NCI-H1694 (cell line): ENCODE measurements at regions not wholly inside any gene's neighbourhood (a gene's known extent, or its start where the extent isn't known, plus 50 kb on each side); places are given as distances from the start of the nearest gene placed in this dataset.

Experiments used
- DNase-seq: peaks from one replicate; lab custom pipeline; 2025; lab: John Stamatoyannopoulos, UW

GRCh38 chr20:40390654-40391053 lies 298.4 kb downstream of the MAFB start:
- no peak for DNase-seq

- no peak for DNase-seq
Observed at GRCh38 chr20:40370800-40371199, 318.2 kb downstream of the MAFB start.

GRCh38 chr20:40368876-40369275 lies 320.2 kb downstream of the MAFB start:
- no peak for DNase-seq

GRCh38 chr20:40361916-40362315 lies 327.1 kb downstream of the MAFB start:
- no peak for DNase-seq

GRCh38 chr20:40359131-40359912 lies 329.7 kb downstream of the MAFB start:
- DNase-seq = no peak

- DNase-seq = no peak
Observed at GRCh38 chr20:40354880-40355279, 334.2 kb downstream of the MAFB start.

- DNase-seq = no peak
Observed at GRCh38 chr20:40343390-40343789, 345.6 kb downstream of the MAFB start.

GRCh38 chr20:40341561-40341960 lies 347.5 kb downstream of the MAFB start:
- DNase-seq = no peak

- DNase-seq = no peak
Observed at GRCh38 chr20:40339661-40340449, 349.2 kb downstream of the MAFB start.

- no peak for DNase-seq
Observed at GRCh38 chr20:40336533-40336932, 352.5 kb downstream of the MAFB start.

- DNase-seq = no peak
Observed at GRCh38 chr20:40335901-40336351, 353.1 kb downstream of the MAFB start.

- no peak for DNase-seq
Observed at GRCh38 chr20:40335437-40335836, 353.6 kb downstream of the MAFB start.

GRCh38 chr20:40333591-40333990 lies 355.4 kb downstream of the MAFB start:
- no peak for DNase-seq

- DNase-seq = no peak
Observed at GRCh38 chr20:40331807-40332560, 357.1 kb downstream of the MAFB start.

- no peak for DNase-seq
Observed at GRCh38 chr20:40331249-40331648, 357.8 kb downstream of the MAFB start.

GRCh38 chr20:40329321-40329720 lies 359.7 kb downstream of the MAFB start:
- no peak for DNase-seq

GRCh38 chr20:40326784-40327183 lies 362.3 kb downstream of the MAFB start:
- DNase-seq = no peak

GRCh38 chr20:40325006-40325568 lies 363.9 kb downstream of the MAFB start:
- DNase-seq = no peak

GRCh38 chr20:40323361-40323794 lies 365.7 kb downstream of the MAFB start:
- DNase-seq = no peak

- no peak for DNase-seq
Observed at GRCh38 chr20:40322941-40323340, 366.1 kb downstream of the MAFB start.

GRCh38 chr20:40320517-40321011 lies 368.5 kb downstream of the MAFB start:
- DNase-seq = no peak
